ENCODE measurements at regions not wholly inside any gene's neighbourhood (a gene's known extent, or its start where the extent isn't known, plus 50 kb on each side); places are given as distances from the start of the nearest gene placed in this dataset.

GRCh38 chr1:163562355-163562754 lies 240.6 kb downstream of the NUF2 start:
- H2BK120ac ChIP-seq (ENCODE audit: low read depth, low read length, poor library complexity, severe bottlenecking) = no peak overlapping the region
- H2AK5ac ChIP-seq (ENCODE audit: insufficient read length, low read length) = no peak overlapping the region
- H3K4ac ChIP-seq (ENCODE audit: low read depth, low read length) = no peak overlapping the region
- H3T11ph ChIP-seq (ENCODE audit: low read length) = no peak overlapping the region
- no peak overlapping the region for H3K9ac ChIP-seq (ENCODE audit: extremely low read depth, insufficient read length, low read length)
- H3K14ac ChIP-seq (ENCODE audit: insufficient read depth, low read length) = no peak overlapping the region
- no CpG with 5 or more reads among the region's 2 CpGs for WGBS (ENCODE audit: extremely low coverage, insufficient read length, low lambda C conversion rate)
- no peaks in the 10 kb centered on the region for H3K79me1 ChIP-seq (ENCODE audit: insufficient read depth, low read depth, low read length, poor library complexity, severe bottlenecking)
- H3K9me3 ChIP-seq (ENCODE audit: control insufficient read depth, low read depth, low read length) = no peaks in the 10 kb centered on the region
- H3K36me3 Mint-ChIP-seq (ENCODE audit: insufficient read depth in 1 of 3, low read depth in 3 of 3) = peaks cover 0 to 3% (median 3%) of the 10 kb centered on the region in 3 experiments; a peak in 2 of 7 replicates
- no peak overlapping the region for H3K23ac ChIP-seq (ENCODE audit: insufficient read length, low read depth, low read length)
- no peak overlapping the region for H2BK12ac ChIP-seq (ENCODE audit: insufficient read length, low read depth, low read length)
- no peak overlapping the region for H2BK5ac ChIP-seq (ENCODE audit: insufficient read length, low read length)
- H3K27me3 ChIP-seq (ENCODE audit: insufficient read depth, low read length) = no peaks in the 10 kb centered on the region; the same call in 1 of the 2 replicates
- no peak overlapping the region for H4K8ac ChIP-seq (replicated peaks; ENCODE audit: insufficient read length, low read depth, low read length)
- no peak overlapping the region for H3K4me2 ChIP-seq (ENCODE audit: insufficient read depth, insufficient read length, low read length)
- peaks cover 8% of the 10 kb centered on the region for H3K27me3 Mint-ChIP-seq (ENCODE audit: low read depth)
- H3K79me2 ChIP-seq (ENCODE audit: insufficient read depth, low read length) = no peaks in the 10 kb centered on the region
- no peak for DNase-seq
- H4K91ac ChIP-seq (ENCODE audit: insufficient read length, low read depth, low read length) = no peak overlapping the region
- peak overlapping the region in 1 of 2 experiments; percentile 19; a peak in 1 of 5 replicates for H3K4me3 Mint-ChIP-seq
- no peak overlapping the region for H4K5ac ChIP-seq (ENCODE audit: insufficient read length, low read depth, low read length)
- H3K56ac ChIP-seq (ENCODE audit: insufficient read length, low read depth, low read length) = no peak overlapping the region
- no peak for TF ChIP-seq CTCF (conservative IDR thresholded peaks at IDR 0.05)
- H3K4me1 Mint-ChIP-seq = peaks cover 45 to 54% of the 10 kb centered on the region in 2 experiments
- H3K4me1 ChIP-seq (ENCODE audit: insufficient read depth, low read length) = peaks cover 5% of the 10 kb centered on the region; the same call in 1 of the 2 replicates
- H2BK20ac ChIP-seq (ENCODE audit: low read depth, low read length, poor library complexity, severe bottlenecking) = no peak overlapping the region
- peaks cover 3 to 6% of the 10 kb centered on the region in 2 experiments; a peak in 4 of 5 replicates for H3K9me3 Mint-ChIP-seq
- no peaks in the 10 kb centered on the region for H4K20me1 ChIP-seq (ENCODE audit: control insufficient read depth, insufficient read depth, insufficient read length)
- no peak overlapping the region for H3K18ac ChIP-seq (ENCODE audit: insufficient read length, low read depth, low read length)
- peak overlapping the region; percentile 9 for H3K27ac ChIP-seq (ENCODE audit: insufficient read length, low read depth, low read length)
- H3K23me2 ChIP-seq (ENCODE audit: insufficient read length, low read depth, low read length, poor library complexity, severe bottlenecking) = no peaks in the 10 kb centered on the region
- H2BK15ac ChIP-seq (ENCODE audit: low read depth, low read length) = no peak overlapping the region
- H3K27ac Mint-ChIP-seq = peak overlapping the region in 2 of 3 experiments; percentile 76 to 95; a peak in 4 of 7 replicates
- no peak overlapping the region for H2AFZ ChIP-seq (ENCODE audit: low read length)
